Fibroblast of lung (primary cell): ENCODE measurements at regions not wholly inside any gene's neighbourhood (a gene's known extent, or its start where the extent isn't known, plus 50 kb on each side); places are given as distances from the start of the nearest gene placed in this dataset.

Experiments
- CTCF ChIP-seq, 2 donors: IDR thresholded peaks in 1 of 2; conservative IDR thresholded peaks in 1 of 2; 1 replicate in 1 of 2; 2 replicates in 1 of 2; pipeline ENCODE4 v1.5.1; 2011 to 2012; ENCODE audit warnings: low read length in 2 of 2, control low read depth in 1 of 2, inconsistent platforms in 1 of 2, low read depth in 1 of 2, mild to moderate bottlenecking in 1 of 2
- EZH2 ChIP-seq: IDR thresholded peaks from 2 replicates; pipeline ENCODE4 v1.5.1; 2012; ENCODE audit warnings: low read length, control low read depth, mild to moderate bottlenecking; ENCODE audit errors: missing control alignments

DNA sequence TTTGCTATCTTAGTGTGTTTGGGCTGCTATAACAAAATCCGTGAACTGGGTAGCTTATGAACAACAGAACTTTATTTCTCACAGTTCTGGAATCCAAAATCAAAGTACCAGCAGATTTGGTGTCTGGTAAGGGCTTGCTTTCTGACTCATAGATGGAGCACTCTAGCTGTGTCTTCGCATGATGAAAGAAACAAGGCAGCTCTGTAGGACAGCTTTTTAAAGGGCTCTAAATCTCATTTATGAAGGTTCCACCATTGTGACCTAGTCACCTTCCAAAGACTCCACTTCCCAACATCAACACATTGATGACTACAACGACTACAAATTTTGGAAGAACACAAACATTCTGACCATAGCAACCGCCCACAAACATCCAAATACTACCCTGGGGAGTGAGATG lies 158.6 kb upstream of the LCORL start:
- no peak for TF ChIP-seq CTCF (conservative IDR thresholded peaks at IDR 0.05 in 1 of 2, IDR thresholded peaks at IDR 0.05 in 1 of 2; ENCODE audit: low read depth in 1 of 2, low read length in 2 of 2)
- no peak for TF ChIP-seq EZH2
